Lung (tissue), 11 donors: ENCODE measurements at regions not wholly inside any gene's neighbourhood (a gene's known extent, or its start where the extent isn't known, plus 50 kb on each side); places are given as distances from the start of the nearest gene placed in this dataset.

Experiments
- ATAC-seq: fragments of 200-7000 bp; cut with Tn5 transposase; one replicate; pipeline ENCODE4 v1.9.1; 2020; ENCODE audit warnings: moderate number of reproducible peaks; ENCODE audit not compliant: insufficient read depth, low FRiP score
- DNase-seq, 3 donors: peaks; one replicate each; pipeline ENCODE4 v3.0.0-alpha.2; 2013 to 2017
- H3K27ac ChIP-seq, 2 donors: one replicate each; pipeline ENCODE4 v1.5.1; 2013; ENCODE audit warnings: mild to moderate bottlenecking in 2 of 2, moderate library complexity in 2 of 2, control low read depth in 1 of 2, inconsistent platforms in 1 of 2, low read depth in 1 of 2, low read length in 1 of 2
- H3K27me3 ChIP-seq, 3 donors: one replicate each; pipeline ENCODE4 v1.5.1; 2013; ENCODE audit warnings: low read length in 2 of 3; ENCODE audit not compliant: control insufficient read depth in 3 of 3, insufficient read depth in 3 of 3
- H3K36me3 ChIP-seq, 4 donors: one replicate each; pipeline ENCODE4 v1.5.1; 2013; ENCODE audit warnings: low read length in 4 of 4, mild to moderate bottlenecking in 1 of 4, moderate library complexity in 1 of 4; ENCODE audit not compliant: control insufficient read depth in 4 of 4, insufficient read depth in 4 of 4
- H3K4me1 ChIP-seq, 5 donors: one replicate each; pipeline ENCODE4 v1.5.1; 2013; ENCODE audit warnings: low read length in 5 of 5, mild to moderate bottlenecking in 2 of 5, moderate library complexity in 1 of 5; ENCODE audit not compliant: control insufficient read depth in 5 of 5, insufficient read depth in 5 of 5
- H3K4me3 ChIP-seq: one replicate; pipeline ENCODE4 v1.5.1; 2013; ENCODE audit warnings: mild to moderate bottlenecking, control low read depth, moderate library complexity
- H3K9ac ChIP-seq, 2 donors: one replicate each; pipeline ENCODE4 v1.5.1; 2013; ENCODE audit warnings: low read length in 2 of 2, control low read depth in 1 of 2; ENCODE audit not compliant: insufficient read depth in 1 of 2
- H3K9me3 ChIP-seq, 4 donors: one replicate each; pipeline ENCODE4 v1.5.1; 2013; ENCODE audit warnings: low read length in 3 of 4, mild to moderate bottlenecking in 1 of 4, moderate library complexity in 1 of 4; ENCODE audit not compliant: control insufficient read depth in 4 of 4, insufficient read depth in 3 of 4
- WGBS, 2 donors: extraction: QIAGEN DNeasy Blood & Tissue Kit; methylation state at CpG; one replicate each; pipeline ENCODE4 v1.1.7; 2013; 5-methylcytosine and 5-hydroxymethylcytosine counted together
- TF ChIP-seq, protein P1 (sequence below): IDR thresholded peaks from 2 replicates; pipeline ENCODE4 v1.5.1; 2012; ENCODE audit warnings: mild to moderate bottlenecking; ENCODE audit errors: control extremely low read depth, extremely low read depth
- donor health status: control.
- donor health status: control.
- donor health status: Bipolar disorder and iron deficiency.
- donor health status: healthy.
- donor health status: DM: yes; HTN: yes; CAD: no.

DNA sequence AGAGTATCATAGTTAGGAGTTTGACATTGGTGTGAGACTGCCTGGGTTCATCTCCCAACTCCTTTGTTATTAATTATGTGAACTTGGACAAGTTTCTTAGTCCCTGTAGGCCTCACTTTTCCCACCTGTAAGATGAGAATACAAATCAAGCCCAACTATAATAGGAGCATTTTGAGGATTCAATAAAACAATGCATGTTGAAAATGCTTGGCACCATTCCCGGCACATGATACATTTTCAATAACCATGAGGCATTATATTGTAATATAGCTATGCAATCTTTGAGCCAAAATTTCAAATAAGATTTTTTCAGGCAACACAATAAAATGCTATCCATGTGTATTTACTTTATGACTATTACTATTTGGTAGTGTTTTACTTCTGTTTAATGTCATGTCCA, 229.0 kb upstream of the SP4 start:
- no peaks in the 10 kb centered on the region for H3K4me1 ChIP-seq
- no peaks in the 10 kb centered on the region for H3K27me3 ChIP-seq
- 86 to 89% methylated on average over 1 of the region's 1 CpG for WGBS, 2 donors
- H3K9me3 ChIP-seq = peaks cover 0 to 2% (median 0%) of the 10 kb centered on the region in 4 donors
- no peak overlapping the region for H3K4me3 ChIP-seq
- no peak overlapping the region for H3K27ac ChIP-seq
- H3K36me3 ChIP-seq = no peaks in the 10 kb centered on the region
- DNase-seq (no peak), ATAC-seq (no peak)
- TF ChIP-seq, protein P1, sequence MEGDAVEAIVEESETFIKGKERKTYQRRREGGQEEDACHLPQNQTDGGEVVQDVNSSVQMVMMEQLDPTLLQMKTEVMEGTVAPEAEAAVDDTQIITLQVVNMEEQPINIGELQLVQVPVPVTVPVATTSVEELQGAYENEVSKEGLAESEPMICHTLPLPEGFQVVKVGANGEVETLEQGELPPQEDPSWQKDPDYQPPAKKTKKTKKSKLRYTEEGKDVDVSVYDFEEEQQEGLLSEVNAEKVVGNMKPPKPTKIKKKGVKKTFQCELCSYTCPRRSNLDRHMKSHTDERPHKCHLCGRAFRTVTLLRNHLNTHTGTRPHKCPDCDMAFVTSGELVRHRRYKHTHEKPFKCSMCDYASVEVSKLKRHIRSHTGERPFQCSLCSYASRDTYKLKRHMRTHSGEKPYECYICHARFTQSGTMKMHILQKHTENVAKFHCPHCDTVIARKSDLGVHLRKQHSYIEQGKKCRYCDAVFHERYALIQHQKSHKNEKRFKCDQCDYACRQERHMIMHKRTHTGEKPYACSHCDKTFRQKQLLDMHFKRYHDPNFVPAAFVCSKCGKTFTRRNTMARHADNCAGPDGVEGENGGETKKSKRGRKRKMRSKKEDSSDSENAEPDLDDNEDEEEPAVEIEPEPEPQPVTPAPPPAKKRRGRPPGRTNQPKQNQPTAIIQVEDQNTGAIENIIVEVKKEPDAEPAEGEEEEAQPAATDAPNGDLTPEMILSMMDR = no peak
- no peak overlapping the region for H3K9ac ChIP-seq

DNA sequence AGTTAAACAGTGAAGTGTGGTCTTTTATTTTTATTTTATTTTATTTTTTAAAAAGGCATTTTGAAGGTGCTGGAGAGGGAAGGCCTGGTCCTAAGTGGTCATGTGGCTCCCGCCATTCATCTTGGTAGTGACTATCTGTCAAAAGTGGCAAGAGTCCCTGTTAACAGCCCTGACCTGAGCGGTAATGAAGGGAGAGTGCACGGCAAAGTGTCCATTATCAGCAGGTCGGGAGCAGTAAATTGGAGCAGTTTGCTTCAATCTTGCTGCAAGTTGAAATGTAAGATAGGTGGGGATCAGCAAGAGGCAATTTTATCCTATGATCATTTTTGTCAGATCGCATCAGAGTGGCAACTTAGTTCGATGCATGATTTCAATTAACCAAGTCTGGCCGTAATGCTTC, 227.4 kb upstream of the SP4 start:
- TF ChIP-seq, protein P1 = no peak
- 79 to 92% methylated on average over 7 of the region's 7 CpGs for WGBS, 2 donors
- Histone ChIP-seq H3K27ac (no peak overlapping the region), H3K27me3 (no peaks in the 10 kb centered on the region), H3K9ac (no peak overlapping the region), H3K36me3 (no peaks in the 10 kb centered on the region), H3K4me1 (no peaks in the 10 kb centered on the region), H3K4me3 (no peak overlapping the region), H3K9me3 (peaks cover 0 to 2% (median 0%) of the 10 kb centered on the region in 4 donors)
- ATAC-seq = no peak
- no peak for DNase-seq

- Histone ChIP-seq H3K36me3 (no peaks in the 10 kb centered on the region), H3K27me3 (no peaks in the 10 kb centered on the region), H3K4me3 (no peak overlapping the region), H3K9me3 (no peaks in the 10 kb centered on the region), H3K27ac (no peak overlapping the region), H3K9ac (no peak overlapping the region), H3K4me1 (no peaks in the 10 kb centered on the region)
- no peak for DNase-seq
- 68 to 83% methylated on average over 1 of the region's 1 CpG for WGBS, 2 donors
- TF ChIP-seq, protein P1 = no peak
- no peak for ATAC-seq
Measured at GRCh38 chr7:21214657-21215056, 213.2 kb upstream of the SP4 start.

DNA sequence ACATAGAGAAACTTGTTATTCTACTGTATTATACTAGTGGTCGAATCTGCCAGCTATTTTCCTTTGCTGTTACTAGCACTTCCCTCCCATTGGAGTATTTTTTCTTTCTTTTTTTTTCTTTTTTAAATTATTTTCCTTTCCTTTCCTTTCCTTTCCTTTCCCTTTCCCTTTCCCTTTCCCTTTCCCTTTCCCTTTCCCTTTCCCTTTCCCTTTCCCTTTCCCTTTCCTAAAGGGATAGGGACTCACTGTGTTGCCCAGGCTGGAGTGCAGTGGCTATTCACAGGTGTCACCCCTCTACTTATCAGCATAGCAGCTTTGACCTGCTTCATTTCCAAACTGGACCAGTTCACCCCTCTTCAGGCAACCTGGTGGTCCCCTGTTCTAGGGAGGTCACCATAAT, 212.6 kb upstream of the SP4 start:
- DNase-seq = no peak
- 85 to 89% methylated on average over 1 of the region's 1 CpG for WGBS, 2 donors
- no peak for ATAC-seq
- Histone ChIP-seq H3K9me3 (no peaks in the 10 kb centered on the region), H3K36me3 (no peaks in the 10 kb centered on the region), H3K9ac (no peak overlapping the region), H3K4me1 (no peaks in the 10 kb centered on the region), H3K27me3 (no peaks in the 10 kb centered on the region), H3K27ac (no peak overlapping the region), H3K4me3 (no peak overlapping the region)
- TF ChIP-seq, protein P1 = no peak
